NB4 (cell line): ENCODE measurements at regions not wholly inside any gene's neighbourhood (a gene's known extent, or its start where the extent isn't known, plus 50 kb on each side); places are given as distances from the start of the nearest gene placed in this dataset.

Experiments
- DNase-seq: peaks from one replicate; pipeline ENCODE4 v3.0.0; 2010; ENCODE audit warnings: low read depth
- H3K4me3 ChIP-seq: one replicate; pipeline ENCODE4 v1.5.1; 2011; ENCODE audit warnings: mild to moderate bottlenecking, low read depth, low read length, moderate library complexity
- MAX ChIP-seq: IDR thresholded peaks from 2 replicates; pipeline ENCODE4 v1.6.1; 2011; ENCODE audit warnings: low read depth, low read length
- MYC ChIP-seq: IDR thresholded peaks from 2 replicates; pipeline ENCODE4 v1.6.1; 2011; ENCODE audit warnings: low read depth, low read length
- POLR2A ChIP-seq: IDR thresholded peaks from 2 replicates; pipeline ENCODE4 v1.6.1; 2011; ENCODE audit warnings: mild to moderate bottlenecking; ENCODE audit not compliant: insufficient read length; ENCODE audit errors: extremely low read depth
- TF ChIP-seq, protein P1 (sequence below): IDR thresholded peaks from one replicate; pipeline ENCODE4 v1.5.1; 2012; ENCODE audit warnings: low read depth, low read length

DNA sequence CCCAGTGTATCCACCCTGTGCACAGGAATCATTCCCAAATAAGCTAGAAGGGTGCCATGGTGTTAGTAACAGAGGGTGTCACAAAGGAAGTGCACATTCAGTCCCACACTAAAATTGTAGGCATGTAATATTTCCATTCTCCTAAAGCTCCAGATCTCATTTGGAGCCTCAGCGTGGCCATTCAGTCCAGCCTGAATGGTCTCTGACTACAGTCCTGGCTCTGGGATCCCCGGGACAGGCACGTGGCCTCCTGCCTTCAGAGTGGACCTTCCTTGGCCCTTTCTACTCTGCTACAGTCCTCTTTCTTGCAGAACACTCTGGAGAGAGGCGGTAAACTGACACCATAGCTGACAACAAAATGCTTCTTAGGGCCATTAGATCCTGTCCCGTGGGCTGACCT, 243.9 kb downstream of the IRX2 start:
- no peak for TF ChIP-seq MAX
- TF ChIP-seq, protein P1, sequence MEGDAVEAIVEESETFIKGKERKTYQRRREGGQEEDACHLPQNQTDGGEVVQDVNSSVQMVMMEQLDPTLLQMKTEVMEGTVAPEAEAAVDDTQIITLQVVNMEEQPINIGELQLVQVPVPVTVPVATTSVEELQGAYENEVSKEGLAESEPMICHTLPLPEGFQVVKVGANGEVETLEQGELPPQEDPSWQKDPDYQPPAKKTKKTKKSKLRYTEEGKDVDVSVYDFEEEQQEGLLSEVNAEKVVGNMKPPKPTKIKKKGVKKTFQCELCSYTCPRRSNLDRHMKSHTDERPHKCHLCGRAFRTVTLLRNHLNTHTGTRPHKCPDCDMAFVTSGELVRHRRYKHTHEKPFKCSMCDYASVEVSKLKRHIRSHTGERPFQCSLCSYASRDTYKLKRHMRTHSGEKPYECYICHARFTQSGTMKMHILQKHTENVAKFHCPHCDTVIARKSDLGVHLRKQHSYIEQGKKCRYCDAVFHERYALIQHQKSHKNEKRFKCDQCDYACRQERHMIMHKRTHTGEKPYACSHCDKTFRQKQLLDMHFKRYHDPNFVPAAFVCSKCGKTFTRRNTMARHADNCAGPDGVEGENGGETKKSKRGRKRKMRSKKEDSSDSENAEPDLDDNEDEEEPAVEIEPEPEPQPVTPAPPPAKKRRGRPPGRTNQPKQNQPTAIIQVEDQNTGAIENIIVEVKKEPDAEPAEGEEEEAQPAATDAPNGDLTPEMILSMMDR = no peak
- H3K4me3 ChIP-seq = no peak overlapping the region
- DNase-seq = no peak

- no peak overlapping the region for H3K4me3 ChIP-seq
- TF ChIP-seq, protein P1 = no peak
- TF ChIP-seq POLR2A (no peak), MAX (no peak), MYC (no peak)
Observed at GRCh38 chr5:2506603-2507002, 244.9 kb downstream of the IRX2 start.

GRCh38 chr5:2505217-2505616, 246.3 kb downstream of the IRX2 start:
- TF ChIP-seq, protein P1 = no peak
- no peak for TF ChIP-seq POLR2A
- no peak for TF ChIP-seq MAX
- no peak for TF ChIP-seq MYC
- DNase-seq = no peak
- H3K4me3 ChIP-seq = no peak overlapping the region

More at GRCh38 chr5:2506603-2507002, 244.9 kb downstream of the IRX2 start:
- DNase-seq = no peak

- no peak for DNase-seq
- no peak overlapping the region for H3K4me3 ChIP-seq
- TF ChIP-seq MAX = no peak
- TF ChIP-seq, protein P1 = no peak
Observed at GRCh38 chr5:2502970-2503594, 248.4 kb downstream of the IRX2 start.

DNA sequence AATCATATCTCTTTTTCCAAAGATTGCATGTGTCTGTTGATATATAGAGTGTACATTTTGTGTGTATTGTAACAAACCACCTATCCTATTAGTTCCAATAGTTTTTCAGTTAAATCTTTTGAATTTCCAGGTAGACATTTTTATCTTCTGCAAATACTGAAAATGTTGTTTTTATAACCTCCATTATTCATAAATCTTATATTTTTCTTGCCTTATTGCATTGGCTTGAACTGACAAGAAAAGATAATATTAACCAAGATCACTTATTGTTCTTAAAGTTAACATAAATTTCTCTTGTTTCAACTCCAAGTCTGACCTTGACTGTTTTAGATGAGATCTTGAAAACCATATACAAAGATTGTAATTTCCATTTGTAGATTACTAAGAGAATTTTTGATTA, 251.6 kb downstream of the IRX2 start:
- H3K4me3 ChIP-seq = no peak overlapping the region
- TF ChIP-seq, protein P1 = no peak
- TF ChIP-seq MYC (no peak), POLR2A (no peak), MAX (no peak)
- no peak for DNase-seq

DNA sequence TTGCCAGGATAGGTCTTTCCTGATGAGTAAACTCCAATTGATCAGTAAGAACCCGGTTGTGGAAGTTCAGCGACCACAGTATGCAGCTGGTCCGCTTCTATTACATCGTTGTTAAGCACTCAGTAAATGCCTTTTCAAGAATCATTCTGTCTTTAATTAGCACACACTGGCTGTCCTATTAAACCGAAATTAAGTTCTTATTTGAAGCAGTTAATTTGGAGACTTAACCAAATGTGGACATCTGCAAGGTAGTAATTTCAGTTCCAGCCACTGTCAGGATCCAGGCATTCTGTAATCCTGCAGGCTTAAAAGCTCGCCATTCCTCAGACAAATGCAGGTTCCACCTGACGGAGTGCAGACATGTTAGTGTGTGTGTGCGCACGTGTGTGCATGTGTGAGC, 254.6 kb downstream of the IRX2 start:
- TF ChIP-seq MYC (no peak), MAX (no peak), POLR2A (no peak)
- TF ChIP-seq, protein P1 = no peak
- DNase-seq = no peak

More for the DNA sequence above, 254.6 kb downstream of the IRX2 start:
- H3K4me3 ChIP-seq = no peak overlapping the region
